Keratinocyte (primary cell): ENCODE measurements at regions not wholly inside any gene's neighbourhood (a gene's known extent, or its start where the extent isn't known, plus 50 kb on each side); places are given as distances from the start of the nearest gene placed in this dataset.

Experiments
- DNase-seq: peaks from one replicate; pipeline ENCODE4 v3.0.0-alpha.2; 2011; ENCODE audit warnings: low read depth, missing footprints, low spot score
- FAIRE-seq: peaks from 2 replicates; lab custom pipeline; 2011; peaks lifted over from hg19 to GRCh38; lab: Jason Lieb, UNC
- H2AFZ ChIP-seq: 2 replicates; pipeline ENCODE4 v1.6.0; 2012; ENCODE audit warnings: low read length, control low read depth, inconsistent platforms; ENCODE audit not compliant: control insufficient read depth
- H3K27ac ChIP-seq: 2 replicates; pipeline ENCODE4 v1.5.1; 2011; ENCODE audit warnings: low read length; ENCODE audit not compliant: control insufficient read depth, insufficient read depth
- H3K27me3 ChIP-seq: 3 replicates; pipeline ENCODE4 v1.6.0; 2011; ENCODE audit warnings: low read length; ENCODE audit not compliant: control insufficient read depth, insufficient read depth; ENCODE audit errors: extremely low read depth
- H3K36me3 ChIP-seq, 2 experiments: 2 replicates in 1 of 2; 3 replicates in 1 of 2; pipeline ENCODE4 v1.5.1; 2011; ENCODE audit warnings: low read length in 2 of 2, mild to moderate bottlenecking in 1 of 2; ENCODE audit not compliant: control insufficient read depth in 2 of 2, insufficient read depth in 2 of 2; ENCODE audit errors: extremely low read depth in 1 of 2
- H3K4me1 ChIP-seq: 3 replicates; pipeline ENCODE4 v1.5.1; 2011; ENCODE audit warnings: low read length; ENCODE audit not compliant: control insufficient read depth, insufficient read depth; ENCODE audit errors: extremely low read depth
- H3K4me2 ChIP-seq: 3 replicates; pipeline ENCODE4 v1.6.0; 2011; ENCODE audit warnings: low read depth, low read length; ENCODE audit not compliant: control insufficient read depth, insufficient read depth; ENCODE audit errors: extremely low read depth
- H3K4me3 ChIP-seq, 3 experiments: fragments of 200-600 bp in 1 of 3; sonication (generic) in 1 of 3; 2 replicates in 2 of 3; 3 replicates in 1 of 3; pipeline ENCODE4 v1.5.1; 2011 to 2016; ENCODE audit warnings: low read length in 3 of 3, mild to moderate bottlenecking in 3 of 3, control low read depth in 2 of 3, inconsistent platforms in 1 of 3, low read depth in 1 of 3, mixed read lengths in 1 of 3, mixed run types in 1 of 3, moderate library complexity in 1 of 3; ENCODE audit not compliant: control insufficient read depth in 2 of 3, insufficient read depth in 2 of 3; ENCODE audit errors: extremely low read depth in 1 of 3
- H3K79me2 ChIP-seq: 2 replicates; pipeline ENCODE4 v1.6.0; 2012; ENCODE audit warnings: low read length; ENCODE audit not compliant: control insufficient read depth, insufficient read depth
- H3K9ac ChIP-seq: 3 replicates; pipeline ENCODE4 v1.6.0; 2011; ENCODE audit warnings: low read length; ENCODE audit not compliant: control insufficient read depth, insufficient read depth; ENCODE audit errors: extremely low read depth
- H3K9me1 ChIP-seq: 3 replicates; pipeline ENCODE4 v1.6.0; 2011; ENCODE audit warnings: low read length; ENCODE audit not compliant: control insufficient read depth, insufficient read depth; ENCODE audit errors: extremely low read depth
- H3K9me3 ChIP-seq: 2 replicates; pipeline ENCODE4 v1.5.1; 2012; ENCODE audit warnings: low read depth, low read length; ENCODE audit not compliant: control insufficient read depth
- H4K20me1 ChIP-seq: 3 replicates; pipeline ENCODE4 v1.6.0; 2011; ENCODE audit warnings: low read length; ENCODE audit not compliant: control insufficient read depth, insufficient read depth; ENCODE audit errors: extremely low read depth
- EZH2 ChIP-seq: IDR thresholded peaks from one replicate; pipeline ENCODE4 v1.6.1; 2012; ENCODE audit warnings: inconsistent platforms, mild to moderate bottlenecking, low read length, moderate library complexity
- dilution Hi-C: fragments of 300-500 bp; cut with MboI; formaldehyde crosslinking; loops from one replicate; pipeline ENCODE4 v1.7.0; 2020; ENCODE audit warnings: low sequenced_read_pairs; ENCODE audit not compliant: extremely low pct_ligation_motif_present
- TF ChIP-seq, protein P1 (sequence below), 3 experiments: IDR thresholded peaks in 1 of 3; conservative IDR thresholded peaks in 1 of 3; optimal IDR thresholded peaks in 1 of 3; 2 replicates in 2 of 3; 3 replicates in 1 of 3; pipeline versions ENCODE3 to v1.5.1; 2011; ENCODE audit warnings: low read length in 3 of 3, mild to moderate bottlenecking in 3 of 3, moderate library complexity in 2 of 3, control low read depth in 1 of 3, inconsistent platforms in 1 of 3; ENCODE audit not compliant: insufficient read depth in 2 of 3; ENCODE audit errors: extremely low read depth in 1 of 3

DNA sequence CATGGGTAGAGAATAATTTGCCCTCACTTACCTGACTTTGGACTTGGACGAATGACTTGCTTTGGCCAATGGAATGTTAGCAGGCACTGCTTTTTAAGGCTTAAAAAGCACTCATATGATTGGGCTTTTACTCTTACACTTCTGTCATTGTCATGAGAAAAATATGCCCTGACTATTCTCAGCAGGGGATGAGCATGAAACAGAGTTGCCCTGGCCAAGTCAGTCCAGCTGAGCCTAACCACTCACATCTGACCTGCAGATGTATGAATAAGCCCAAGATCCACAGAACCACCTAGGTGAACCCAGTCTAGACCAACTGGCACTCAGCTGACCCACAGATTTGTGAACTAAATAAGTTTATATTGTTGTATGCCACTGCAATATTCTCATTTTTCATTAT is 573.5 kb downstream of the TNS3 start:
- H3K4me2 ChIP-seq = no peak overlapping the region
- no peaks in the 10 kb centered on the region for H3K4me1 ChIP-seq
- FAIRE-seq (no peak), DNase-seq (no peak)
- H3K9me3 ChIP-seq = no peaks in the 10 kb centered on the region
- TF ChIP-seq, protein P1, sequence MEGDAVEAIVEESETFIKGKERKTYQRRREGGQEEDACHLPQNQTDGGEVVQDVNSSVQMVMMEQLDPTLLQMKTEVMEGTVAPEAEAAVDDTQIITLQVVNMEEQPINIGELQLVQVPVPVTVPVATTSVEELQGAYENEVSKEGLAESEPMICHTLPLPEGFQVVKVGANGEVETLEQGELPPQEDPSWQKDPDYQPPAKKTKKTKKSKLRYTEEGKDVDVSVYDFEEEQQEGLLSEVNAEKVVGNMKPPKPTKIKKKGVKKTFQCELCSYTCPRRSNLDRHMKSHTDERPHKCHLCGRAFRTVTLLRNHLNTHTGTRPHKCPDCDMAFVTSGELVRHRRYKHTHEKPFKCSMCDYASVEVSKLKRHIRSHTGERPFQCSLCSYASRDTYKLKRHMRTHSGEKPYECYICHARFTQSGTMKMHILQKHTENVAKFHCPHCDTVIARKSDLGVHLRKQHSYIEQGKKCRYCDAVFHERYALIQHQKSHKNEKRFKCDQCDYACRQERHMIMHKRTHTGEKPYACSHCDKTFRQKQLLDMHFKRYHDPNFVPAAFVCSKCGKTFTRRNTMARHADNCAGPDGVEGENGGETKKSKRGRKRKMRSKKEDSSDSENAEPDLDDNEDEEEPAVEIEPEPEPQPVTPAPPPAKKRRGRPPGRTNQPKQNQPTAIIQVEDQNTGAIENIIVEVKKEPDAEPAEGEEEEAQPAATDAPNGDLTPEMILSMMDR (optimal IDR thresholded peaks at IDR 0.05 in 1 of 3, IDR thresholded peaks at IDR 0.05 in 1 of 3, conservative IDR thresholded peaks at IDR 0.05 in 1 of 3; ENCODE audit: extremely low read depth in 1 of 3, insufficient read depth in 2 of 3, low read length in 3 of 3) = no peak
- no peak for TF ChIP-seq EZH2
- no peaks in the 10 kb centered on the region for H3K79me2 ChIP-seq
- no peaks in the 10 kb centered on the region for H4K20me1 ChIP-seq
- H3K9me1 ChIP-seq = no peaks in the 10 kb centered on the region
- no peak overlapping the region for H3K27ac ChIP-seq
- H3K9ac ChIP-seq = no peak overlapping the region
- H3K36me3 ChIP-seq = no peaks in the 10 kb centered on the region
- dilution Hi-C loops = no loop called here
- no peak overlapping the region for H3K4me3 ChIP-seq
- no peaks in the 10 kb centered on the region for H3K27me3 ChIP-seq
- H2AFZ ChIP-seq = no peak overlapping the region

- DNase-seq (no peak), FAIRE-seq (no peak)
- Histone ChIP-seq H3K36me3 (no peaks in the 10 kb centered on the region), H3K4me1 (no peaks in the 10 kb centered on the region), H3K27me3 (no peaks in the 10 kb centered on the region), H3K27ac (no peak overlapping the region), H3K9me3 (no peaks in the 10 kb centered on the region), H4K20me1 (no peaks in the 10 kb centered on the region), H2AFZ (no peak overlapping the region), H3K79me2 (no peaks in the 10 kb centered on the region), H3K9me1 (no peaks in the 10 kb centered on the region), H3K4me2 (no peak overlapping the region), H3K4me3 (no peak overlapping the region), H3K9ac (no peak overlapping the region)
- dilution Hi-C loops = no loop called here
- TF ChIP-seq, protein P1 (optimal IDR thresholded peaks at IDR 0.05 in 1 of 3, IDR thresholded peaks at IDR 0.05 in 1 of 3, conservative IDR thresholded peaks at IDR 0.05 in 1 of 3; ENCODE audit: extremely low read depth in 1 of 3, insufficient read depth in 2 of 3, low read length in 3 of 3) = no peak
- TF ChIP-seq EZH2 = no peak
Observed at GRCh38 chr7:47007471-47007870, 574.4 kb downstream of the TNS3 start.
